ENCODE measurements at regions not wholly inside any gene's neighbourhood (a gene's known extent, or its start where the extent isn't known, plus 50 kb on each side); places are given as distances from the start of the nearest gene placed in this dataset.

- TF ChIP-seq CTCF (conservative IDR thresholded peaks at IDR 0.05; ENCODE audit: low read length) (no peak), EZH2phosphoT487 (IDR thresholded peaks at IDR 0.05; ENCODE audit: borderline replicate concordance) (no peak)
Measured at GRCh38 chr3:177714945-177715344, 517.7 kb upstream of the TBL1XR1 start.

Data from Loucy (cell line).